Stomach (tissue), 4 donors: ENCODE measurements at regions not wholly inside any gene's neighbourhood (a gene's known extent, or its start where the extent isn't known, plus 50 kb on each side); places are given as distances from the start of the nearest gene placed in this dataset.

Experiments
- POLR2A ChIP-seq, 4 donors: fragments of 450-650 bp; IDR thresholded peaks; one replicate each; pipeline ENCODE4 v1.6.1; 2016; ENCODE audit warnings: antibody characterized with exemption in 4 of 4, control low read depth in 2 of 4, mild to moderate bottlenecking in 1 of 4, moderate library complexity in 1 of 4
- POLR2AphosphoS5 ChIP-seq, 3 donors: sonication (generic); formaldehyde crosslinking; IDR thresholded peaks; one replicate each; pipeline ENCODE4 v1.6.1; 2016; ENCODE audit warnings: antibody characterized with exemption in 3 of 3

DNA sequence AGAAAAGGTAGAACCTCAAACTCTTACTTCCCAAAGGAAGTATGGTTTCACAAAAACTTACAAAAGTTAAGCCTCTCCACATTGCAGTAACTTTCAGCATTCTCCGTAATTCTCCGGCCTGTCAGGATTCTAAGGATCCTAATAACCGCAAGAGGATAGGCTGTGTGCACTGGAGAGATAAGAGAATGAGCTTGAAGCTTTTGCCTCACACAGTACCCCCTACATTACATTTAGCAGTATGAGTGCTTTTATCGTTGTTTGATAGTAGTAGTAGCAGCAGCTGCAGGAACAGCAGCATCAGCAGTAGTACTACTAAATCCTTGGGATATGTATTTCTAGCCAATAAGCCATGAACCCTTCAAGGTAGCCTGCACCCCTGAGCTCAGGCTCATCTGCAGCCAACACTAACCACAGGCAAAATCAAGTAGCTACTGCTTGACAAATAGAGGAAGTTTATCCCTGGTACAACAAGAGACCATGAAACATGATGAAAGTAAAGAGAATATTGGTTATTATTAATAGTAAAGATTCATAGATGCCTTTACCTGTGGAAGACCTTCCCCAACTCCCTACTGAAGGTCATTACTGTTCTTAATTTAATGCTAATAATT lies 222.6 kb upstream of the CNTNAP2 start:
- TF ChIP-seq POLR2A (IDR thresholded peaks at IDR 0.05), result no peak
- TF ChIP-seq POLR2AphosphoS5 (IDR thresholded peaks at IDR 0.05), result no peak
